HUES6 (cell line): ENCODE measurements at regions not wholly inside any gene's neighbourhood (a gene's known extent, or its start where the extent isn't known, plus 50 kb on each side); places are given as distances from the start of the nearest gene placed in this dataset.
"Not testable (repeated sequence)": the region's sequence is repeated elsewhere in the genome, so short reads cannot be mapped to it uniquely, and the experiment has no call there.

ENCODE experiments used
- H3K27ac ChIP-seq: 2 replicates; pipeline ENCODE4 v1.7.0; 2013; ENCODE audit warnings: low read depth, mild to moderate bottlenecking, low read length, inconsistent platforms
- H3K27me3 ChIP-seq: 2 replicates; pipeline ENCODE4 v1.6.1; 2013; ENCODE audit warnings: low read length; ENCODE audit not compliant: control insufficient read depth, insufficient read depth
- H3K36me3 ChIP-seq: 2 replicates; pipeline ENCODE4 v1.6.1; 2013; ENCODE audit warnings: low read length; ENCODE audit not compliant: control insufficient read depth, insufficient read depth
- H3K4me1 ChIP-seq: 2 replicates; pipeline ENCODE4 v1.6.1; 2013; ENCODE audit warnings: low read length; ENCODE audit not compliant: control insufficient read depth, insufficient read depth
- H3K4me3 ChIP-seq: 2 replicates; pipeline ENCODE4 v1.5.1; 2013; ENCODE audit warnings: low read depth, low read length
- H3K9ac ChIP-seq: one replicate; pipeline ENCODE4 v1.6.1; 2013; ENCODE audit warnings: mild to moderate bottlenecking, low read length
- H3K9me3 ChIP-seq: 2 replicates; pipeline ENCODE4 v1.6.1; 2013; ENCODE audit warnings: low read depth, low read length; ENCODE audit not compliant: control insufficient read depth, insufficient read depth

DNA sequence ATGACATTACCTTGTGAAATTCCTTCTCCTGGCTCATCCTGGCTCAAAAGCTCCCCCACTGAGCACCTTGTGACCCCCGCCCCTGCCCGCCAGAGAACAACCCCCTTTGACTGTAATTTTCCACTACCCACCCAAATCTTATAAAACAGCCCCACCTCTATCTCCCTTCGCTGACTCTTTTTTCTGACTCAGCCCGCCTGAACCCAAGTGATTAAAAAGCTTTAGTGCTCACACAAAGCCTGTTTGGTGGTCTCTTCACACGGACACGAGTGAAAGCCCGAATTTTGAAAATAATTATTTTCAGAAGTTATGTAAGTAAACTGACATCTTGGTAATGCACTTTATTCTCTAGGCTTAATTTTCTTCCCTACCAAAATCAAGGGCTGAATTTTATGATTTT lies 1305.9 kb upstream of the NRXN1 start:
- H3K9ac ChIP-seq, result peak overlapping the region; percentile 96

GRCh38 chr2:52336951-52337350 lies 1305.0 kb upstream of the NRXN1 start:
- Histone ChIP-seq H3K4me1 (peaks cover 64% of the 10 kb centered on the region), H3K4me3 (no peak overlapping the region; the same call in 1 of the 2 replicates), H3K9ac (peak overlapping the region; percentile 47), H3K27me3 (no peaks in the 10 kb centered on the region), H3K9me3 (no peaks in the 10 kb centered on the region), H3K27ac (peak overlapping the region; percentile 94; the same call in 1 of the 2 replicates), H3K36me3 (no peaks in the 10 kb centered on the region)

More for the DNA sequence above, 1305.9 kb upstream of the NRXN1 start:
- not testable (repeated sequence) for H3K27me3 ChIP-seq, H3K9me3 ChIP-seq, H3K36me3 ChIP-seq
- Histone ChIP-seq H3K4me3 (peak overlapping the region; percentile 69), H3K27ac (peak overlapping the region; percentile 99; the same call in 1 of the 2 replicates), H3K4me1 (peaks cover 72% of the 10 kb centered on the region)

DNA sequence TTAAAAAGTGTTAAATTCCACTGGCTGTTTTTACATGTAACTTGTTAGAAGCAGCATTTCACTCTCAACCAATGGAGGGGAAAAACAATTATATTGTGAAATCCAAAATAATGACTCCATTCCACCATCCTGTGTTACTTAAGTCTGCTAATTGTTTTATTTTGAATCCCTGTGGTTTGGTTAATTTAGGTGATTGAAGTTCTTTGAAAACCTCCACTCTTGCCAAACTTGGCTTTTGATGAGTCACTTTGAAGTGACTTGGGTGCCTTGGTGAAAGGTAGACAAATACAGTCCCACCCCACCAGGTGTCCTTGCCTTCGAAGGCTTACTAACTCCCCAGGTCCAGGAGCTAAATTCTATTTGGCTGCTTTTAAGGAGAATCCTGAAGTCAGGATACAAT lies 1303.8 kb upstream of the NRXN1 start:
- Histone ChIP-seq H3K27ac (peak overlapping the region; percentile 94; the same call in 1 of the 2 replicates), H3K9me3 (no peaks in the 10 kb centered on the region), H3K27me3 (no peaks in the 10 kb centered on the region)

GRCh38 chr2:52334185-52334584 lies 1302.3 kb upstream of the NRXN1 start:
- no peaks in the 10 kb centered on the region for H3K36me3 ChIP-seq

More for the DNA sequence above, 1303.8 kb upstream of the NRXN1 start:
- Histone ChIP-seq H3K9ac (peak overlapping the region; percentile 39), H3K36me3 (no peaks in the 10 kb centered on the region), H3K4me3 (no peak overlapping the region), H3K4me1 (peaks cover 52% of the 10 kb centered on the region)

DNA sequence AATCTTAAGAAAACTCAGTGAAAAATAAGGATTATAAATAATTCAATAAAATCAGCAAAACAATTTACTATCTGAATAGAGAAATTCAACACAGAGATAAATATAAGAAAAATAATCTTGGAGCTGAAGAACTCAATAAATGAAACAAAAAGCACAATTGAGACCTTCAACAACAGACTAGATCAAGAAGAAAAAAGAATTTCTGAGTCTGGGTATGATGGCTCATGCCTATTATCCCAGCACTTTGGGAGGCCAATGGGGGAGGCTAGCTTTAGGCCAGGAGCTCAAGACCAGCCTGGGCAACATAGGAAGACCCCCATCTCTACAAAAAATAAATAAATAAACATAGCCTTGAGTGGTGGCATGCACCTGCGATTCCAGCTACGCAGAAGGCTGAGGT lies 1295.7 kb upstream of the NRXN1 start:
- H3K27ac ChIP-seq, result no peak overlapping the region

More at GRCh38 chr2:52334185-52334584, 1302.3 kb upstream of the NRXN1 start:
- H3K4me3 ChIP-seq, result no peak overlapping the region
- no peak overlapping the region; the same call in 1 of the 2 replicates for H3K27ac ChIP-seq
- H3K27me3 ChIP-seq, result no peaks in the 10 kb centered on the region
- peaks cover 43% of the 10 kb centered on the region for H3K4me1 ChIP-seq
- peaks cover 4% of the 10 kb centered on the region; the same call in 1 of the 2 replicates for H3K9me3 ChIP-seq
- no peak overlapping the region for H3K9ac ChIP-seq

GRCh38 chr2:52314231-52314630 lies 1282.3 kb upstream of the NRXN1 start:
- H3K4me3 ChIP-seq, result no peak overlapping the region
- H3K9me3 ChIP-seq, result no peaks in the 10 kb centered on the region
- H3K27ac ChIP-seq, result no peak overlapping the region

More for the DNA sequence above, 1295.7 kb upstream of the NRXN1 start:
- peaks cover 13% of the 10 kb centered on the region for H3K9me3 ChIP-seq
- H3K36me3 ChIP-seq, result no peaks in the 10 kb centered on the region
- H3K9ac ChIP-seq, result no peak overlapping the region
- H3K4me3 ChIP-seq, result no peak overlapping the region
- no peaks in the 10 kb centered on the region for H3K4me1 ChIP-seq
- no peaks in the 10 kb centered on the region for H3K27me3 ChIP-seq

DNA sequence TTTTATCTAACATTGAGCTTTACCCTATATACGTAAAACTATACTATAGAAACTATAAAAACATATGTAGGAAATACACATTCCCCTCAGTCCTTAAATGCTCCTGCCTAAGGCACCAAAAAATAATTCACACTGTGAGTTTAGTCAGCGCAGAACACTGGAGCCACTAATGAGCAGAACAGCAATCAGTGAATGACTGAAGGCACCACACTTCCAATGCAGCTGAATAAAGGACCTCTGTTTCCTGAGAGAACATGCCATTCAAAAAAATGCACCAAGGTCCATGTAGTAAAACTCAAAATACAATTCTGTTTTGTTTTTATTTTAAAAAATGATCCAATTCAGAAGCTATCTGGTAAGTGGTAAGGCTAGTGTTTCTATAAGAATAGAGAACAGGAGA lies 1280.6 kb upstream of the NRXN1 start:
- Histone ChIP-seq H3K9ac (no peak overlapping the region), H3K9me3 (no peaks in the 10 kb centered on the region), H3K4me1 (peaks cover 23% of the 10 kb centered on the region), H3K27ac (peak overlapping the region; percentile 84; the same call in 1 of the 2 replicates), H3K36me3 (no peaks in the 10 kb centered on the region), H3K4me3 (no peak overlapping the region), H3K27me3 (no peaks in the 10 kb centered on the region)

More at GRCh38 chr2:52314231-52314630, 1282.3 kb upstream of the NRXN1 start:
- Histone ChIP-seq H3K9ac (no peak overlapping the region), H3K27me3 (no peaks in the 10 kb centered on the region), H3K4me1 (peaks cover 23% of the 10 kb centered on the region), H3K36me3 (no peaks in the 10 kb centered on the region)

GRCh38 chr2:52311862-52312261 lies 1279.9 kb upstream of the NRXN1 start:
- H3K9me3 ChIP-seq, result no peaks in the 10 kb centered on the region
- H3K27me3 ChIP-seq, result no peaks in the 10 kb centered on the region
- no peaks in the 10 kb centered on the region for H3K36me3 ChIP-seq
- peak overlapping the region; percentile 26; the same call in 1 of the 2 replicates for H3K4me3 ChIP-seq
- peaks cover 23% of the 10 kb centered on the region for H3K4me1 ChIP-seq
- peak overlapping the region; percentile 89; the same call in 1 of the 2 replicates for H3K27ac ChIP-seq
- H3K9ac ChIP-seq, result peak overlapping the region; percentile 61

- peaks cover 27% of the 10 kb centered on the region for H3K9me3 ChIP-seq
- no peak overlapping the region for H3K9ac ChIP-seq
- H3K27ac ChIP-seq, result no peak overlapping the region
- H3K4me1 ChIP-seq, result peaks cover 23% of the 10 kb centered on the region
- H3K4me3 ChIP-seq, result no peak overlapping the region
- H3K27me3 ChIP-seq, result no peaks in the 10 kb centered on the region
- H3K36me3 ChIP-seq, result no peaks in the 10 kb centered on the region
Measured at GRCh38 chr2:52308156-52308555, 1276.2 kb upstream of the NRXN1 start.

DNA sequence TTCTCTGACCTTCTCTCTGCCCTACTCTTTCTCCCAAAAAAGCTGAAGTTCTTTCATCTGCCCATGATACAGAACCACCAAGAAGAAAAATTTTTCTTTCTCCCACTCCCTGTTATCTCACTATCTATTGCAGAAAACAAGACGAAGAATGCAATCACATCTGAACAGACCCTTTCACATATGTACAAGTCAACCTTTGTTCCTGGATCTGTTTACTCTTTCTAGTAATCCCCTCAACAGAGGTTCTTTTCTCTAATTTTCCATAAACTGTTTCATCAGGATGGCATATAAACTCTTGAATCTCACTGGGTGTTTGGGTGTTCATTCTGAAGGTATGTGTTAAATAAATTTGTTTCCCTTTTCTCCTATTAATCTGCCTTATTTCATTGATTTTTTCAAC lies 1262.7 kb upstream of the NRXN1 start:
- Histone ChIP-seq H3K4me3 (no peak overlapping the region), H3K9ac (no peak overlapping the region), H3K9me3 (peaks cover 24% of the 10 kb centered on the region), H3K4me1 (peaks cover 2% of the 10 kb centered on the region; the same call in 1 of the 2 replicates), H3K36me3 (no peaks in the 10 kb centered on the region), H3K27ac (no peak overlapping the region), H3K27me3 (no peaks in the 10 kb centered on the region)

GRCh38 chr2:52292801-52293200 lies 1260.9 kb upstream of the NRXN1 start:
- Histone ChIP-seq H3K27me3 (no peaks in the 10 kb centered on the region), H3K4me3 (no peak overlapping the region), H3K36me3 (no peaks in the 10 kb centered on the region), H3K9ac (no peak overlapping the region), H3K4me1 (peaks cover 5% of the 10 kb centered on the region; the same call in 1 of the 2 replicates), H3K9me3 (peaks cover 11% of the 10 kb centered on the region), H3K27ac (peak overlapping the region; percentile 17; the same call in 1 of the 2 replicates)
